ENCODE measurements at regions not wholly inside any gene's neighbourhood (a gene's known extent, or its start where the extent isn't known, plus 50 kb on each side); places are given as distances from the start of the nearest gene placed in this dataset.

DNA sequence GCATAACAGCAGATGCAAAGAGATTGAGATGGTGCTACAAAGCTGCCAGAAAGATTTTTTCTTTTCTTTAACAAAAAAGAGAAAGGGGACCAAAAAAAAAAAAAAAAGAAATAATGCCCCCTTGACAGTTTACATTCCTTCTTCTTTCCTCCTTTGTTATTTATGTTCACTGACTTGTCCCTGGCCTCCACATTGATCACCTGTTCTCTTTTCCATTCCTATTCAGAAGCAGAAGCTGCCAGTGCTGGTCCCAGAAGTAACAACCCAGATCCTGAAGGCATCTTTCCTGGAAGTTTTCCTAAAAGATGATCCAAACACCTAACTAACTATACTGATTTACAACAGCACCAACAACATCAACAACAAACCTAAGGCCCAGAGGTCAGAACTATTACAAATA lies 728.1 kb downstream of the KCNJ2 start:
- no peak for TF ChIP-seq EZH2phosphoT487 (IDR thresholded peaks at IDR 0.05; ENCODE audit: borderline replicate concordance, low read length)
- TF ChIP-seq, protein P1, sequence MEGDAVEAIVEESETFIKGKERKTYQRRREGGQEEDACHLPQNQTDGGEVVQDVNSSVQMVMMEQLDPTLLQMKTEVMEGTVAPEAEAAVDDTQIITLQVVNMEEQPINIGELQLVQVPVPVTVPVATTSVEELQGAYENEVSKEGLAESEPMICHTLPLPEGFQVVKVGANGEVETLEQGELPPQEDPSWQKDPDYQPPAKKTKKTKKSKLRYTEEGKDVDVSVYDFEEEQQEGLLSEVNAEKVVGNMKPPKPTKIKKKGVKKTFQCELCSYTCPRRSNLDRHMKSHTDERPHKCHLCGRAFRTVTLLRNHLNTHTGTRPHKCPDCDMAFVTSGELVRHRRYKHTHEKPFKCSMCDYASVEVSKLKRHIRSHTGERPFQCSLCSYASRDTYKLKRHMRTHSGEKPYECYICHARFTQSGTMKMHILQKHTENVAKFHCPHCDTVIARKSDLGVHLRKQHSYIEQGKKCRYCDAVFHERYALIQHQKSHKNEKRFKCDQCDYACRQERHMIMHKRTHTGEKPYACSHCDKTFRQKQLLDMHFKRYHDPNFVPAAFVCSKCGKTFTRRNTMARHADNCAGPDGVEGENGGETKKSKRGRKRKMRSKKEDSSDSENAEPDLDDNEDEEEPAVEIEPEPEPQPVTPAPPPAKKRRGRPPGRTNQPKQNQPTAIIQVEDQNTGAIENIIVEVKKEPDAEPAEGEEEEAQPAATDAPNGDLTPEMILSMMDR (conservative IDR thresholded peaks at IDR 0.05; ENCODE audit: low read depth, low read length), result no peak
- no peak for TF ChIP-seq EZH2 (IDR thresholded peaks at IDR 0.05; ENCODE audit: low read length, unreplicated experiment)
